GM12864 (cell line): ENCODE measurements at regions not wholly inside any gene's neighbourhood (a gene's known extent, or its start where the extent isn't known, plus 50 kb on each side); places are given as distances from the start of the nearest gene placed in this dataset.

Experiments
- DNase-seq: peaks from one replicate; pipeline ENCODE4 v3.0.0-alpha.2; 2011; ENCODE audit warnings: low read depth
- H3K4me3 ChIP-seq: 2 replicates; pipeline ENCODE4 v1.5.1; 2011; ENCODE audit warnings: mild to moderate bottlenecking, low read depth, low read length, control low read depth
- CTCF ChIP-seq: IDR thresholded peaks from 2 replicates; pipeline ENCODE4 v1.5.1; 2011; ENCODE audit warnings: low read depth, mild to moderate bottlenecking, moderate library complexity, low read length, control low read depth, inconsistent platforms; ENCODE audit errors: missing control alignments

- no peak for TF ChIP-seq CTCF
- no peak for DNase-seq
- H3K4me3 ChIP-seq, result no peak overlapping the region
Observed at GRCh38 chr6:156033598-156033997, 578.0 kb upstream of the NOX3 start.

DNA sequence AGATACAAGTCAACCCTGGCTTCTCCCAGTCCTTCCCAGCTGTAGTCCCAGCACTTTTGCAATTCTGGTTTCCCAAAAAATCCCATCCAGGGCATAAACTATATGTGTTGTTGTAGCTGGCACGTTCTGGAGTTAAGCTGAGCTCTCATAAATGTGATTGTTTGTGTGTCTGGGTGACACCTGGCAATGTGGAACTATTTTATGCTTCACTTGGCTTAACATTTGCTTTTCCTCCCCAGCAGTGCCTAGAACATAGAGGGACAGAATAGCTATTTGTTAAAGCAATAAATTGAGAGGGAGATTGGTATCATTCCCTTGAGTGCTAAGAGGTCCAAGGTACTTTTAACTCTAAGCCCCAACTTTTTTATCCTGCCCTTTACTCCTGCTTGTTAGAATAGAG is 575.9 kb upstream of the NOX3 start:
- TF ChIP-seq CTCF, result no peak
- no peak overlapping the region for H3K4me3 ChIP-seq
- no peak for DNase-seq

DNA sequence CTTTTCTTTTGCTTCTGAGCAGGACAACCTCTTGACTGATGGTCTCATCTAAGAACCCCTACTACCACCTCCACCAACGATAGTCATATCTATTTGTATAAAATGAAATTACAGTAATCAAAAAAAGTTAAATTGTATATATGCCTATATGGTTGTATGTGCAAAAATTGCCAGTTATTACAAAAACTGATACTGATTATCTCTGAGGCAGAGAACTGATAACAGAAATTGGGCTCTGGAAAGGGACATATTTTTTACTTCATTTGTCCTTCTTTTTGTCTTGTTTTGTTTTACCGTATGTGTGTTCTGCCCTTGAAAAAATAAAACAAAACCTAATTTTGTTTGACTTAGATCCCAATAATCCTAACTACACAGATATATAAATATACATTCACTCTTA is 574.4 kb upstream of the NOX3 start:
- no peak for TF ChIP-seq CTCF
- no peak overlapping the region for H3K4me3 ChIP-seq

GRCh38 chr6:156029286-156029985 is 573.8 kb upstream of the NOX3 start:
- no peak overlapping the region for H3K4me3 ChIP-seq
- DNase-seq, result no peak
- TF ChIP-seq CTCF, result no peak

More for the DNA sequence above, 574.4 kb upstream of the NOX3 start:
- DNase-seq, result no peak

DNA sequence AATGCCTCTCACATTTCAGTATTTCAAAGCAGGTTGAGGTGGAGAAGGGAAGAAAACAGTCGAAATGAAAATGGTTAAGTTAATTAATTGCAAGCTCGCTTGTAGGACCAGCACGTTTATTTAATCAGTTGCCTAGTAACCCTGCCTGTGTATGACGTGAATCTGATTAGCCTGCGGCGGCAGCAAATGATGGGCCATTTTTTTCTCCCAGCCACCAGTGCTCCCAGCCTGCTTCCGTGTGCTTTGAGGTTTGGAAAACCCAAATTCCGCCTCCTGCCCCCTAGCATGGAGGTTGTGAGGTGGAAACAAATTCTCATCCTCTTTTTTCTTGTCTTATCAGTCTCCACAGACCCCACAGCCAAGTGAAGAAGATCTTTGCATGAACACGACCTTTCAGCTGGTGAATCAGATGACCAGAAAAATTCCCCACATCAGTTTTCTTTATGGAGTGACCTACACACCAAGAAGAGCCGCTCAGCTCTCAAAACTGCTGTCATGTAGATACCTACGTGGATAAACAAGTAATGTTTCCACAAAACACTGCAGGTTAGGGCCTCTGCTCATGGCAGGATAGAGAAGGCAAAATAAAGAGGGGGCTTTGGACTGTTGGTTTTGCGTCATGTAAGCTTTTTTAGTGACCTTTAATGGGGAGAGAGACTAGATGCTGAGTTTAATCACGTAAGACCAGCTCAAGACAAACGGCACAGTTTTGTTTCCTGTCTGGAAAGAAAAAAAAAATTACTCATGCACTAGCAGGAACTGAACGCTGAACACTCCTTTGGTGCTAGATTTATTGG is 572.9 kb upstream of the NOX3 start:
- TF ChIP-seq CTCF, result no peak
- H3K4me3 ChIP-seq, result no peak overlapping the region
- no peak for DNase-seq

GRCh38 chr6:156027248-156027626 is 571.6 kb upstream of the NOX3 start:
- H3K4me3 ChIP-seq, result no peak overlapping the region
- TF ChIP-seq CTCF, result no peak
- DNase-seq, result no peak
